Kidney (tissue), 13 donors: ENCODE measurements at regions not wholly inside any gene's neighbourhood (a gene's known extent, or its start where the extent isn't known, plus 50 kb on each side); places are given as distances from the start of the nearest gene placed in this dataset.

Experiments
- DNase-seq, 5 donors: peaks; one replicate each; pipeline ENCODE4 v3.0.0-alpha.2; 2013 to 2020
- FAIRE-seq: peaks from 2 replicates; lab custom pipeline; 2012; peaks lifted over from hg19 to GRCh38; lab: Jason Lieb, UNC
- H3K27ac ChIP-seq, 2 donors: one replicate each; pipeline ENCODE4 v1.7.0; 2013; ENCODE audit warnings: low read depth in 2 of 2, low read length in 2 of 2, inconsistent platforms in 1 of 2
- H3K27me3 ChIP-seq: one replicate; pipeline ENCODE4 v1.7.1; 2013; ENCODE audit warnings: low read length, inconsistent platforms; ENCODE audit not compliant: control insufficient read depth, insufficient read depth
- H3K36me3 ChIP-seq, 3 donors: one replicate each; pipeline versions ENCODE4 v1.7.0 to v1.7.1; 2013; ENCODE audit warnings: low read length in 3 of 3, control low read depth in 1 of 3, inconsistent platforms in 1 of 3; ENCODE audit not compliant: insufficient read depth in 3 of 3, control insufficient read depth in 2 of 3
- H3K4me1 ChIP-seq, 3 donors: one replicate each; pipeline versions ENCODE4 v1.7.0 to v1.7.1; 2013; ENCODE audit warnings: low read length in 3 of 3, inconsistent platforms in 1 of 3, low read depth in 1 of 3; ENCODE audit not compliant: control insufficient read depth in 2 of 3, insufficient read depth in 2 of 3
- H3K4me3 ChIP-seq, 3 donors: one replicate each; pipeline versions ENCODE4 v1.7.0 to v1.8.1; 2013; ENCODE audit warnings: low read length in 3 of 3, control low read depth in 1 of 3, inconsistent platforms in 1 of 3
- H3K9ac ChIP-seq, 3 donors: one replicate each; pipeline versions ENCODE4 v1.7.0 to v1.7.1; 2013; ENCODE audit warnings: low read length in 3 of 3, control low read depth in 1 of 3, inconsistent platforms in 1 of 3
- H3K9me3 ChIP-seq, 3 donors: one replicate each; pipeline versions ENCODE4 v1.7.0 to v1.7.1; 2013; ENCODE audit warnings: low read length in 3 of 3, control low read depth in 1 of 3, inconsistent platforms in 1 of 3; ENCODE audit not compliant: control insufficient read depth in 2 of 3, insufficient read depth in 1 of 3
- CTCF ChIP-seq: IDR thresholded peaks from 3 replicates; pipeline ENCODE4 v1.5.1; 2012; ENCODE audit warnings: mild to moderate bottlenecking, moderate library complexity, borderline replicate concordance; ENCODE audit not compliant: insufficient read depth; ENCODE audit errors: extremely low read depth
- intact Hi-C: fragments of 100-400 bp; cut with DNase I; formaldehyde crosslinking; loops from one replicate; pipeline ENCODE4 v1.11.1; 2022
- donor health status: control.
- donor health status: control.
- donor health status: control.
- donor health status: control.
- donor health status: control.
- donor health status: DM: yes; HTN: yes; CAD: no.
- donor health status: Normal renal cell carcinoma (clear cell type).

GRCh38 chr10:28793482-28793881 is 116.2 kb downstream of the BAMBI start:
- Histone ChIP-seq H3K9me3 (no peaks in the 10 kb centered on the region), H3K27me3 (no peaks in the 10 kb centered on the region), H3K9ac (no peak overlapping the region), H3K4me1 (peaks cover 0 to 6% (median 4%) of the 10 kb centered on the region in 3 donors), H3K27ac (peak overlapping the region in 1 of 2 donors; percentile 4), H3K36me3 (no peaks in the 10 kb centered on the region), H3K4me3 (no peak overlapping the region)
- intact Hi-C loops, result no loop called here
- DNase-seq, result no peak
- TF ChIP-seq CTCF, result no peak
- no peak for FAIRE-seq

- TF ChIP-seq CTCF, result no peak
- no peaks in the 10 kb centered on the region for H3K9me3 ChIP-seq
Measured at GRCh38 chr10:28794986-28795385, 117.7 kb downstream of the BAMBI start.

GRCh38 chr10:28796606-28797512 is 119.5 kb downstream of the BAMBI start:
- intact Hi-C loops, result no loop called here
- H3K27ac ChIP-seq, result no peak overlapping the region
- TF ChIP-seq CTCF, result no peak
- no peak for DNase-seq
- no peaks in the 10 kb centered on the region for H3K9me3 ChIP-seq
- peaks cover 0 to 12% (median 4%) of the 10 kb centered on the region in 3 donors for H3K4me1 ChIP-seq
- no peak overlapping the region for H3K4me3 ChIP-seq
- FAIRE-seq, result no peak
- H3K9ac ChIP-seq, result no peak overlapping the region
- H3K27me3 ChIP-seq, result no peaks in the 10 kb centered on the region
- H3K36me3 ChIP-seq, result no peaks in the 10 kb centered on the region

More at GRCh38 chr10:28794986-28795385, 117.7 kb downstream of the BAMBI start:
- Histone ChIP-seq H3K36me3 (no peaks in the 10 kb centered on the region), H3K27ac (no peak overlapping the region), H3K27me3 (no peaks in the 10 kb centered on the region), H3K4me3 (no peak overlapping the region), H3K4me1 (peaks cover 0 to 6% (median 4%) of the 10 kb centered on the region in 3 donors), H3K9ac (no peak overlapping the region)
- FAIRE-seq, result no peak
- intact Hi-C loops, result no loop called here
- no peak for DNase-seq
